ENCODE measurements at regions not wholly inside any gene's neighbourhood (a gene's known extent, or its start where the extent isn't known, plus 50 kb on each side); places are given as distances from the start of the nearest gene placed in this dataset.

DNA sequence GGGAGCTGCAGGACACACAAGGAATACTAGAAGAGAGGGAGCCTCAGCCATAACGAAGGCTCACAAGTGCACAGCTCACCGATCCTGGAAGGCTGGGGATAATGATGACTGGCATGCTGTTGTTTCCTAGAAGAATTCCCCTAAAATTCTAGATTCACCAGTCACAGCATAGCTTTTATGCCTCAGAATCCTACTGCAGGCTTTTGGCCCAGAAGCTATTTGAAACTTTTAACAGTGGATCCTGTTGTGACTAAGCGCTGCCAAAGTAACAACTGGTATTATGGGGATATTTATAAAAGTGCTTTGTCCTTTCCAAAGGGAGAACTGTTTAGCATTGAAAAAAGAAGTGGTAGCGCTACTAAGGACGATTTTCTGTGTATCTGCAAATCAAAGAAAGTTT is 214.1 kb upstream of the PELI2 start:
- intact Hi-C loops (cut with DNase I), result no loop called here
- Histone ChIP-seq H3K4me1 (no peaks in the 10 kb centered on the region), H3K9me3 (no peaks in the 10 kb centered on the region), H3K4me3 (no peak overlapping the region), H3K27me3 (no peaks in the 10 kb centered on the region), H3K36me3 (no peaks in the 10 kb centered on the region), H3K27ac (no peak overlapping the region)
- ATAC-seq (no peak), DNase-seq (no peak)
- TF ChIP-seq, protein P1, sequence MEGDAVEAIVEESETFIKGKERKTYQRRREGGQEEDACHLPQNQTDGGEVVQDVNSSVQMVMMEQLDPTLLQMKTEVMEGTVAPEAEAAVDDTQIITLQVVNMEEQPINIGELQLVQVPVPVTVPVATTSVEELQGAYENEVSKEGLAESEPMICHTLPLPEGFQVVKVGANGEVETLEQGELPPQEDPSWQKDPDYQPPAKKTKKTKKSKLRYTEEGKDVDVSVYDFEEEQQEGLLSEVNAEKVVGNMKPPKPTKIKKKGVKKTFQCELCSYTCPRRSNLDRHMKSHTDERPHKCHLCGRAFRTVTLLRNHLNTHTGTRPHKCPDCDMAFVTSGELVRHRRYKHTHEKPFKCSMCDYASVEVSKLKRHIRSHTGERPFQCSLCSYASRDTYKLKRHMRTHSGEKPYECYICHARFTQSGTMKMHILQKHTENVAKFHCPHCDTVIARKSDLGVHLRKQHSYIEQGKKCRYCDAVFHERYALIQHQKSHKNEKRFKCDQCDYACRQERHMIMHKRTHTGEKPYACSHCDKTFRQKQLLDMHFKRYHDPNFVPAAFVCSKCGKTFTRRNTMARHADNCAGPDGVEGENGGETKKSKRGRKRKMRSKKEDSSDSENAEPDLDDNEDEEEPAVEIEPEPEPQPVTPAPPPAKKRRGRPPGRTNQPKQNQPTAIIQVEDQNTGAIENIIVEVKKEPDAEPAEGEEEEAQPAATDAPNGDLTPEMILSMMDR (IDR thresholded peaks at IDR 0.05), result no peak
- TF ChIP-seq POLR2A (IDR thresholded peaks at IDR 0.05), result no peak
- 76% methylated on average over 3 of the region's 5 CpGs for WGBS (ENCODE audit: insufficient coverage, low coverage, low lambda C conversion rate, missing lambda C conversion rate)

DNA sequence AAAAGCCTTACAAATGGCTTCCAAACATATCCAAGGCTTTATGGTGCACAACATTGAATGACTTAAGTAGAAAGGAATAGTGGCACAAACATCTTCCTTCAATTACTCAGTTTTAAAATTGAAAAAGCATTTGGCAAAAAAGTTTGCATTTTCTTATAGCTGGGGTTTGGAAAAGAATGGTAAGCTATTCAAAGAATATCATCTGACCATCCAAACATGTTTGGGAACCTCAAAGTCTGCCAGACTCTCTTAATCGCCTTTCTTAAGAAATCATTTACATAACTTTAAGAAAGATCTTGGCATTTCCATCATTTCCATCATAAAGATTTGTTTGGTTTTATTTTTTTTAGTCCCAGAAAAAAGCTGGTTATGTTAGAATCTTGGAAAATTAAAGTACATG is 210.1 kb upstream of the PELI2 start:
- 68% methylated on average over 1 of the region's 1 CpG for WGBS (ENCODE audit: insufficient coverage, low coverage, low lambda C conversion rate, missing lambda C conversion rate)

DNA sequence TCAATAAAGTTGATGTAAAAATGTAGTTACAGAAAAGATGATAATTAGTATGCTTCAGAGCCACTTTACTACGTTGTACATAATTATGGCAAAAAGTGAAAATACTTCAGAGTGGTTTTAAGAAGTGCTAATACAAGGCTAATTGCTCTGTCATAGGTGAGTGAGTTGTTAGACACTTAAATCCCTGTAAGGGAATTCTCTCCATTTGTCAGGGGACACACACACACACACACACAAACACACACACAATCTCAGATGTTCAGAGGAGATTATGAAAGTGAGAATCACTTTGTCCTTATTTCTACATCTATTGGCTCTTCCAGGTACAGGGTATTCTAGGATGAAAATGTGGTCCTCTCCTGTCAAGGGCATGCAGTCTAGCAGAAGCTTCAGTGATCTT is 208.3 kb upstream of the PELI2 start:
- WGBS (ENCODE audit: insufficient coverage, low coverage, low lambda C conversion rate, missing lambda C conversion rate), result 65% methylated on average over 1 of the region's 1 CpG
- H3K27me3 ChIP-seq, result no peaks in the 10 kb centered on the region
- ATAC-seq (no peak), DNase-seq (no peak)
- intact Hi-C loops (cut with DNase I), result no loop called here
- no peak overlapping the region for H3K27ac ChIP-seq
- no peaks in the 10 kb centered on the region for H3K4me1 ChIP-seq
- H3K9me3 ChIP-seq, result no peaks in the 10 kb centered on the region
- no peaks in the 10 kb centered on the region for H3K36me3 ChIP-seq
- no peak overlapping the region for H3K4me3 ChIP-seq
- no peak for TF ChIP-seq POLR2A (IDR thresholded peaks at IDR 0.05)
- TF ChIP-seq, protein P1 (IDR thresholded peaks at IDR 0.05), result no peak

More for the DNA sequence above, 210.1 kb upstream of the PELI2 start:
- Histone ChIP-seq H3K9me3 (no peaks in the 10 kb centered on the region), H3K27ac (no peak overlapping the region), H3K36me3 (no peaks in the 10 kb centered on the region), H3K4me3 (no peak overlapping the region), H3K27me3 (no peaks in the 10 kb centered on the region), H3K4me1 (no peaks in the 10 kb centered on the region)
- no peak for ATAC-seq
- TF ChIP-seq, protein P1 (IDR thresholded peaks at IDR 0.05), result no peak
- TF ChIP-seq POLR2A (IDR thresholded peaks at IDR 0.05), result no peak
- intact Hi-C loops (cut with DNase I), result no loop called here
- no peak for DNase-seq

DNA sequence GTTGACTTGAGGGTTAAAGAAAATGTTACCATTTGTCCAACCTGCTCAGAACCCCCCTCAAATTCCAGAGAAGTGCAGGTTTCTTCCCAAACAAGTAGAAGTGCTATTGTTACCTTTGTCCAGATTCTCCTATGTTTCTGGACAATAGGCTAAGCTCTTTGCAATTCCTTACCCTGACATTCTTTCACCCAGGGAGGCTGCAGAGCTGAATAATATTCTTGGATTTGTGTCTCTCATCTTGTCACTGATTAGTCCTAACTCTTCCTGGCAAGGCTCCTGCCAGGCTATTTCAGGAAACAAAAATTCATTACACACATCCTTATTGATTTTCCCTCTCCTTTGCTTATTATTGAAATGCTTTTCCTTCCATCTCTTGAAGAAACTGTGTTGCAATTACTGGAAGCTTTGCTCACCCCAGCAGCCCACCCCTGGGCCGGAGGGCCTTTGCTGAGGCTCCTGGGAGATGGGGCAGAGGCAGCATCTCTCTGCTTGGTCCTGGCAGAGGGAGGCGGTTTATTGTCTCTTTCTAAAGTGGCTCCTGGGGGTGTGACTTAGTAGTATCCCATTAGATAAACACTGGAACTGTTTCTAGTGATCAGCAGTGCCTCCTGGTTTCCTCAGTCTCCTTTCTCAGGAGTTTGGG is 207.5 kb upstream of the PELI2 start:
- Histone ChIP-seq H3K9me3 (no peaks in the 10 kb centered on the region), H3K27me3 (no peaks in the 10 kb centered on the region), H3K27ac (no peak overlapping the region), H3K36me3 (no peaks in the 10 kb centered on the region), H3K4me1 (no peaks in the 10 kb centered on the region), H3K4me3 (no peak overlapping the region)
- WGBS (ENCODE audit: insufficient coverage, low coverage, low lambda C conversion rate, missing lambda C conversion rate), result 71% methylated on average over 2 of the region's 2 CpGs
- no peak for DNase-seq
- intact Hi-C loops (cut with DNase I), result no loop called here
- ATAC-seq, result no peak
- TF ChIP-seq, protein P1 (IDR thresholded peaks at IDR 0.05), result no peak

DNA sequence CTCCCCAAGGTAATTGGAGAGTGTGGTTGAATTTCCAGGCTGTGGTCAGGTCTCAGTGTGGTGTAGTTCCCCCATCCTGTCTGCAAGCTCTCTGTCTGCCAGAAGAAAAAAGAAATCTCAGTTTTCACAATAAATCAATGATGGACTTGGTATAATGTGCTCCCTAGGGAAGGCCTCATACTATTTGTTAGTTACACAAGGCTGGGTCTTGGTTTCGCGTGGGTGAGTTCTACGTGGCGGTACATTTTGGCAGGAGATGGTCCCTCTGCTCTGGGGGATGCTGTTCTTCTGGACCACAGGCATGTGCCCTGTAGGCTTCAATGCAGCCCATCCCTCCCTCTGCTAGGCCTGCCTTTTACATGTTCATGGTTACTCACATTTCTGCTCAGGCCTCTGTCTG is 206.4 kb upstream of the PELI2 start:
- no peak for DNase-seq
- WGBS (ENCODE audit: insufficient coverage, low coverage, low lambda C conversion rate, missing lambda C conversion rate), result 50% methylated on average over 2 of the region's 4 CpGs
- no peak for ATAC-seq
- Histone ChIP-seq H3K4me1 (no peaks in the 10 kb centered on the region), H3K27ac (no peak overlapping the region), H3K36me3 (no peaks in the 10 kb centered on the region), H3K9me3 (no peaks in the 10 kb centered on the region), H3K27me3 (no peaks in the 10 kb centered on the region), H3K4me3 (no peak overlapping the region)
- no peak for TF ChIP-seq POLR2A (IDR thresholded peaks at IDR 0.05)
- TF ChIP-seq, protein P1 (IDR thresholded peaks at IDR 0.05), result no peak
- intact Hi-C loops (cut with DNase I), result no loop called here
